Activated CD4-positive, alpha-beta T cell treated with anti-CD3 and anti-CD28 coated beads, Interleukin-2, amount 50 U/mL, for 48 hours (primary cell): ENCODE measurements at regions not wholly inside any gene's neighbourhood (a gene's known extent, or its start where the extent isn't known, plus 50 kb on each side); places are given as distances from the start of the nearest gene placed in this dataset.
"Not testable (repeated sequence)": the region's sequence is repeated elsewhere in the genome, so short reads cannot be mapped to it uniquely, and the experiment has no call there.

Source experiments
- DNase-seq, 2 experiments: peaks; one replicate each; pipeline ENCODE4 v3.0.0-alpha.2; 2020

DNA sequence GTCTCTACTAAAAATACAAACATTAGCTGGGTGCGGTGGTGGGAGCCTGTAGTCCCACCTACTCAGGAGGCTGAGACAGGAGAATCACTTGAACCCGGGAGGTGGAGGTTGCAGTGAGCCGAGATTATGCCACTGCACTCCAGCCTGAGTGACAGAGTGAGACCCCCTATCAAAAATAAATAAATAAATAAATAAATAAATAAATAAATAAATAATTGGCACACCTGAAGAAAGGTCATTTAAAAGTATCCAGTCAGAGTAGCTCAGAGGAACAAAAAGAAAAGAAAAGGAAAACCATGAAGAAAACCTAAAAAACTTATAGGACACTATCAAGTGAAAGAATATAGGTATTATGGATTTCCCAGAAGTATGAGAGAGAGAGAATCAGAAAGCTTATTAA, 330.1 kb upstream of the AR start:
- not testable (repeated sequence) for DNase-seq

DNA sequence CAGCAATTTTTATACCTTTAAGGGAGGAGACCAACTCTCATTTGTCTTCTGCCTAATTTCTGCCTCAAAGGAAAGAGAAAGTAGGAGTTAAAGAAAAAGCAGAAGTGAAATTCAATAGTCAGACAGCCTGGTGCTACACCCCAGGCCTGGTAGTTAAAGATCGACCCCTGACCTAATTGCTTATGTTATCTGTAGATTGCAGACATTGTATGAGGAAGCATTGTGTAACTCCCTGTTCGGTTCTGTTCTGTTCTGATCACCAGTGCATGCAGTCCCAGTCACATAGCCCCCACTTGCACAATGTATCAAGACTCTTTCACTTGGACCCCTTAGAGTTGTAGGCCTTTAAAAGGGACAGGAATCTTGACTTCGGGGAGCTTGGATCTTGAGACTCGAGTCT, 335.9 kb upstream of the AR start:
- no peak for DNase-seq

DNA sequence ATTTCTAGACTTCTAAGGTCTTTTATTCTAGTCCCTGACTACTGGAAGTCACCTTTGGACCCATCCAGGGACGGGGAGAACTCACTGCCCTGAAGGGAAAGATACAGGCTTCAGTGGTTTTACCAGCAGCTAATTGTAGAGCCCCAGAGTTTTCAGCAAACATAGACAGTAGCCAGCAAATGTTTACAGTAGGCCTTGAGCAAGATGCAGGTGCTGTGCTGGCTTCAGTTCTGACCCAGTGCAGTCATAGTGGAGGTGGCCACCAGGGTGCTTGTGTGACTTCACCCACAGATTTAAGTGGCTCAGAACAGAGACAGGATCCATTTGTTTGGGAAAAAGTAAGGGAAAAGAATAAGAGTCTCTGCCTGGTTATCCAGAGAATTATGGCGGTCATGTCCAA, 384.4 kb upstream of the AR start:
- DNase-seq: no peak

DNA sequence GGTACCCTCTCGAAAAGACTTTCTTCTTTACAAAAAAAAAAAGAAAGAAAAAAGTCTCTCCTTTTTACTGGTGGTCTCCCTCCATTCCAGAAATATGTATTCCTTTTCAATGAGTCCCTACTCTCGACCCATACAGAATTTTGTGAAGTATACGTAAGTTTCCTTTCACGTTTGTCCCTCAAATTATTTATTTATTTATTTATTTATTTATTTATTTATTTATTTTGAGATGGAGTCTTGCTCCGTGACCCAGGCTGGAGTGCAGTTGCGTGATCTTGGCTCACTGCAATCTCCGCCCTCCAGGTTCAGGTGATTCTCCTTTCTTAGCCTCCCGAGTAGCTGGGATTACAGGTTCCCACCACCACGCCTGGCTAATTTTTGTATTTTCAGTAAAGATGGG, 429.2 kb upstream of the AR start:
- DNase-seq: no peak

DNA sequence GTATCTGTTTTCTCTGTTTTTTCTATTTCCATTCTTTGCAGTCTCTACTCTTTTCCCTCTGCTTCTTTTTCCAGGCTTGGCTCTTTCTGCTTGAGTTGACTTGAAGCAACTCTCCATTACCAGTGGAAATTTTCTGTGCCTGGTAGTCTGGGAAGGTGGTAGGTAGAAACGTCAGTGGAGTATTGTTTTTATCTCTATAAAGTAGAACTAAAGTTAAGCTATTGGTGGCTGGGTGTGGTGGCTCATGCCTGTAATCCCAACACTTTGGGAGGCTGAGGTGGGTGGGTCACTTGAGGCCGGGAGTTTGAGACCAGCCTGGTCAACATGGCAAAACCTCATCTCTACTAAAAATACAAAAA, 438.1 kb upstream of the AR start:
- DNase-seq: no peak

DNA sequence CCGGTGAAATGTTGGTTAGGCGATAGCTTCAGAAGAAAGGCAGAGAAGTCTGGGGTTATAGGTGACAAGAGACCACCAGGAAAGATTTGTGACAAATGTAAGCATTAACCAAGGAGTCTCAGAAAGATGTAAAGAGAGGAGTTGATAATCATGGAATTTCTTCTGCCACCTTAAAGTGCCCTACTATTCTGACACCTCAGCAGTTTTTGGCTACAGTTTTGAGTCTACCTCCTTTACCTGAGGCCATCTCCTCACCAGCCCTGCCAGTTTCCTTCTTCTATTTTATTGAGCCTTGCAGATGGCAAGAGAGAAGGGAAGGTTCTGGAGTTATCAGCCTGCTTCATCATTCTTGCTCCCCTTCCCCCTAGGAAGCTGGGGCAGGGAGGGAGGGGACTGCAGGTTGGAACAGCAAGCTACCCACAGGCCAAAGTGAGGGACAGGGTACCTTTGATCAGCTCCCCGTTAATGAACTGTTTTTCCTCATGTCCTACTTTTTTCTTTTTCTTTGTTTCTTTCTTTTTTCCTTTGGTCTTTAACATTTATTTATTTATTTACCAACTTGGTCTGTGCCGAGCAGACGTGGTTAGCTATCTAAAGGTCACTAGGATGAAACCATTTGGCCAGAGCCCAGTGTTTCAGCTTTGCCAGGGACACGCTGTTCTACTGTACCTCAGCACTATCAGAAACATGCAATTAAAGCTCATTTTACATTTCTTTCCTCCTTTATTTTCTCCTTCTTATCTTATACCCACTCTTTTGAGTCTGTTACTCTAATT, 438.7 kb upstream of the AR start:
- DNase-seq: no peak

DNA sequence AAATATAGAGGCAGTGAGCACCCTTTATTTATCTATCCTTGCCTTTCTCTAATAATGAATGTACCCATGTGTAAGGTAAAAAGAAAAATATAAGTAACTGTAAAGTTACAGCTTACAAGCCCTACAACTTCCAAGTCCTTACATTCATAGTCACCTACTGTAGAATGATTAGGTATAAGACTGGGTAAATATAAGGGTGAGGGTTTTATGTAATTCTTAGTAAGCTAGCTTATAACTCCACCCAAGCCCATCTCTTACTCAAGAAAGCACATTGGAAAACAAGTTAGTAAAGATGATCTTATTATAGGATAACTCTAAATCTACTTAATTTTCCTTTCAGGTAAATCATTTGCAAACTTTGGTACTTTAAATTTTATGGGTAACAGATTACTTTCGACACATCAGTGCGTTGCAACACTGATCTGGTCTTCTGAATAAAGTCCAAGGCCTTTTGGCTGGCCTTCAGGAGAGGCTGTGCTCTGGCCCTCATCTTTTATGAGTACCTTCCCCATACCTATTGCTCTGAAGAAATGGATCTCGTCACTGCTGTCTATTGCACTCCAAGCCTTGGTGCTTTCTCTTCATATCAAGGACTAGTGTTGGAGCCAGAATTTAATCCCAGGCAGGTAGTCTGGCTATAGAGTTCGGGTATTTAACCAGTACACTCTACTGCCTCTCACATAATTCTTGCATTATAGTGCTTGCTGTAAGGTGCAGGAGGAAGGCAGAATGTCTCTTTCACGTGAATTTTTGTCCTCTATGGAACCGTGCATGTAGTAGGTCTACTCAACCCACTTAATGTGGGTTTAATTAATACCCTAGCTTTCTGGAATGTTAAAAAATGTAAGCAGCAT, 443.6 kb upstream of the AR start:
- no peak for DNase-seq

DNA sequence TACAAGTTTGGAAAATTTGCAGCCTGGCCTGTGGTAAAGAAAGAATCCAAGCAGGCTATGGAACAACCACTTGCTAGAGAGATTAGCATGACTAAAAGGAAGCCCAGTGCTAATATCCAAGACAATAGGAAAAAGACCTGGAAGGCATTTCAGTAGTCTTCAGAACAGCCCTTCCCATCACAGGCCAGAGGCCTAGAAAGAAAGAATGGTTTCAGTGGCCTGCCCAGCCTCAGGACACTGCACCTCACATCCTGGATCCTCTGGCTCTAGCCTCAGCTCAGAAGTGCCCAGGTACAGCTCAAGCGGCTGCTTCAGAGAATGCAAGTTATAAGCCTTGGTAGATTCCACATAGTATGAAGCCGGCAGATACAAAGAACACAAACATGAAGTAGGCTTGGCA, 449.8 kb upstream of the AR start:
- no peak for DNase-seq

DNA sequence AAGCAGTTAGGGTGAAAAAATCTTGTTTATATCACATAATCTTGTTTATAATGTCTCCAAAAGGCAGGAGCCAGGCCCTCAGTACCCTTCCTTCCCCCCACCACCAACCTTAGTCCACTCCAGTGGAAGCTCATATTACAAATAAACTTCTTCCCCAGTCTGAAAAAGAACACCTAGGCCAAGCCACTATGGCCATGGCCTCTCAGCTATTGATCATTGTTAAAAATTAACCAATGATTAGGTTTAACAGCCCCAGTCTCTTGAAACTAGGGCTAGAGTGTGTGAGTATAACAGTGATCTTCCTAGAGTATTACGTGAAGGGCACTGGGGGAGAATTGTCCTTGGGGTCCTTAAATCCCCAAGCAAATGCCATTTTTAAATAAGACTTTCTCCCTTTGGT, 411.9 kb upstream of the EDA2R start:
- DNase-seq: no peak

DNA sequence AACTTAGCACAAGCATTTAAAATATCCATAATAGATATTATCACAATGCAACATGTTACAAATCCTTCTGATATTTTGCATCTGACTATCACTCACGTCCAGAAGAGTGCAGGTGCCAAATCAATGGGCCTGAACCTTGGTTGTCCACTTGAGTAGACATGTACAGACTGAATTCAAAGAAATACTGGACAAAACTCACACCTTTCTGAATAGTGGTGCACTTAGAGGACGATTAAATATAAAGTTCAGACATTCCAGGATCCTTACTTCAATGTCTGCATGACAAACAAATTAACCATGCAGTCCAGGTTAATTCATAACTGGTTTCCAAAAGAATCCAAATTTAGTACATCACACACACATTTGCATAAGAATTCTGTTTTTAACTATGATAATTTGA, 406.0 kb upstream of the EDA2R start:
- DNase-seq: no peak

DNA sequence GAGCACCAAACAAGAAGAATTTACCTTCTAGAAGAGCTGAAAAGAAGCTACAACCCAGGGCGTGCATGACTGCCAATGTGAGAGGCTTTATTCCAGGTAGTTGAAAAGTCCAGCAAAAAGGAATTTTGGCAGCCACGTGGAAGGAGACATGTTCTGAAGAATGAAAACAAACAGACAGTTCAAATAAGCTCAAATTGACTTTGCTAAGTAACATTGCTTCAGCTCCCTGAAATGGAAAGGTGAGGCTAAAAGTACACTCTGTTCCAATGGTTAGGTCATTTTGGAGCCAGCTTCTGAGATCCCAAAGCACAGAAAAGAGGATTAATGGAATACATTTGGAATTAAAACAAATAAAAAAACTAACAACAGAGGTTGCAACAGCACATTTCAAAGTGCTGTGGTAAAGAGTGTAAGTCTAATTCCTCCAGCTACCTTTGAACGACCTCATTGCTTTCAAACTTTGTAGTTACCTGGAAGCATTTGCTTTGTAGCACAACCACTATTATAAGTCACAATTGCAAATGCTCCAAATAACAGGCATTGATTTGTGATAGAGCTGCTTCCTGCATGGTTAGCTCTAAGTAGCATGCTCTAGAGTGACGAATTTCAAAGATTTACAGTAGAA, 405.3 kb upstream of the EDA2R start:
- DNase-seq: no peak

DNA sequence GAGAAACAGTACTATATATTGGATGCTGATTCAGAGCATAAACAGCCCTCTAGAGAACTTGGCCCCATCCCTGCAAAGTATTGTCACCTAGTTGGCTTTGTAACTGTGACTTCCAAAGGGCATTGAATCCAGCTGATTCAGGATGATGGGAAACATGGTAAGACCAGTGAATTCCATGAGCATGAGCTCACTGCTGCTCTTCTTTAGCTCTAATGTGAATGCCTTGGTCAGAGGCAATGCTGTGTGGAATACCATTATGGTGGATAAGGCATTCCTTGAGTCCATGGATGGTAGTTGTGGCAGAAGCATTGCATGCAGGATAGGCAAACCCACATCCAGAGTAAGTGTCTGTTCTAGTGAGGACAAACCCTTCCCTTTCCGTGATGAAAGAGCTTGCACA, 365.6 kb upstream of the EDA2R start:
- DNase-seq: no peak

DNA sequence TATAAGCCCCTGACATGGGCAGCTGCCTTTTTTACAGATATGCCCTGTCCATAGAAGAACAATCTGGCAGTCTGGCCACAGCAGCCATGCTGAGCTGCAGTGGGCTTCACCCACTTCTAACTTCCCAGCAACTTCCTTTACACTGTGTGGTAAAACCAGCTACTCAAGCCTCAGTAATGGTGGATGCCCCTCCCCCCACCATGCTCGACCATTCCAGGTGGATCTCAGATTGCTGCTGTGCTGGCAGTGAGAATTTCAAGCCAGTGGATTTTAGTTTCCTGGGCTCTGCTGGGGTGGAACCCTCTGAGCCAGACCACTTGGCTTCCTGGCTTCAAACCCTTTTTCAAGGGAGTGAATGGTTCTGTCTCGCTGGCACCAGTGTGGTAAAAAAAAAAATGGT, 355.9 kb upstream of the EDA2R start:
- DNase-seq: no peak

DNA sequence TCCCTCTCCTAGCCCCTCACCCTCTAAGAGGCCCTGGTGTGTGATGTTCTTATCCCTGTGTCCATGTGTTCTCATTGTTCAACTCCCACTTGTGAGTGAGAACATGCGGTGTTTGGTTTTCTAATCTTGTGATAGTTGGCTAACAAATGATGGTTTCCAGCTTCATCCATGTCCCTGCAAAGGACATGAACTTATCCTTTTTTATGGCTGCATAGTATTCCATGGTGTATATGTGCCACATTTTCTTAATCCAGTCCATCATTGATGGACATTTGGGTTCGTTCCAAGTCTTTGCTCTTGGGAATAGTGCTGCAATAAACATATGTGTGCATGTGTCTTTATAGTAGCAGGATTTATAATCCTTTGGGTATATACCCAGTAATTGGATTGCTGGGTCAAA, 353.2 kb upstream of the EDA2R start:
- not testable (repeated sequence) for DNase-seq

DNA sequence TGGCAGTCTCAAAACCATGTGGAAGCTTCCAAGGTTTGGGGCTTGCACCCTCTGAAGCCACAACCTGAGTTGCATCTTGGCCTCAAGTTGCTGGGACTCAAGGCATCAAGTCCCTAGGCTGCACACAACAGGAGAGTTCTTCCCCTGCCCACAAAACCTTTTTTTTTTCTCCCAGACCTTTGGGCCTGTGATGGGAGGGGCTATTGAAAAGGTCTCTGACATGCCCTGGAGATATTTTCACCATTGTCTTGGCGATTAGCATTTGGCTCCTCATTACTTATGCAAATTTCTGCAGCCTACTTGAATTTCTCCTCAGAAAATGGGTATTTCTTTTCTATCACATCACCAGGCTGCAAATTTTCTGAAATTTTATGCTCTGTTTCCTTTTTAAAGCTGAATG, 349.5 kb upstream of the EDA2R start:
- no peak for DNase-seq

DNA sequence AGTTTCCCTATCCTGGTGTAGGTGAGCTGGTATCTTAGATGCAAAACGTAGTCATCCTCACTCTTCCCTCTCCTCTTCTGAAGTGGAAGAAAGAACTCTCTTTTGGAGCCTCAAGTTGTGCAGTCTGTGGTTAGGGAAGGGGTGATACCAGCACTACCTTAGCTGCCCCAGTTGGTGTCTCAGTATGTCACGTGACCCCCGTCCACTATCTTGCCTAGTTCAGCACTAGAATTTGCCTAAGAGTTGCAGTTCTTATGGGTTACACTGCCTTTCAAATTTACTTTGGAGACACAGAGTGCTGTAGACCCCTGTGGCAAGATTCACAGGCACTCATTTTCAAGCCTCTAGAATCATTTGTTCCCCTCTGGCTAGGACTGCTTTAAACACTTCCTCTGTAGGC, 322.8 kb upstream of the EDA2R start:
- DNase-seq: no peak

DNA sequence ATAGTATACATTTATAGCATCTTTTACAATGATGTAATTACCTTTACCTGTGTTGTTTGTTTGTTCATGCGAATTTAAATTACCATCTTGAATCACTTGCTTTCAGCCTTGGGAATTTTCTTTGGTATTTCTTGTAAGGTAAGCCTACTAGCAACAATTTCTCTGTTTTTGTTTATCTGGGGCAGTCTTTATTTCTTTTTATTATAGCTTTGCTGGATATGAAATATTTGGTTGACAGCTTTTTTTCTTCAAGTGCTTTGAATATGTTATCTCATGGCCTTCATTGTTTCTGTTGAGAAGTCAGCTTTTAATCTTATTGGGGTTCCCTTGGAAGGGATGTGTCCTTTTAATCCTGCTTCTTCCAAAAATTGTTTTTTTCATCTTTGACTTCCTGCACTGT, 292.8 kb upstream of the EDA2R start:
- DNase-seq: no peak

DNA sequence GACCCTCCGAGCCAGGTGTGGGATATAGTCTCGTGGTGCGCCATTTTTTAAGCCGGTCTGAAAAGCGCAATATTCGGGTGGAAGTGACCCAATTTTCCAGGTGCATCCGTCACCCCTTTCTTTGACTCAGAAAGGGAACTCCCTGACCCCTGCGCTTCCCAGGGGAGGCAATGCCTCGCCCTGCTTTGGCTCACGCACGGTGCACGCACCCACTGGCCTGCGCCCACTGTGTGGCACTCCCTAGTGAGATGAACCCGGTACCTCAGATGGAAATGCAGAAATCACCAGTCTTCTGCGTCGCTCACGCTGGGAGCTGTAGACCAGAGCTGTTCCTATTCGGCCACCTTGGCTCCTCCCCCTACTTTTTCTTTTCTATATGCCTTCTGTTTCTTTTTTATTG, 291.6 kb upstream of the EDA2R start:
- DNase-seq: not testable (repeated sequence)

DNA sequence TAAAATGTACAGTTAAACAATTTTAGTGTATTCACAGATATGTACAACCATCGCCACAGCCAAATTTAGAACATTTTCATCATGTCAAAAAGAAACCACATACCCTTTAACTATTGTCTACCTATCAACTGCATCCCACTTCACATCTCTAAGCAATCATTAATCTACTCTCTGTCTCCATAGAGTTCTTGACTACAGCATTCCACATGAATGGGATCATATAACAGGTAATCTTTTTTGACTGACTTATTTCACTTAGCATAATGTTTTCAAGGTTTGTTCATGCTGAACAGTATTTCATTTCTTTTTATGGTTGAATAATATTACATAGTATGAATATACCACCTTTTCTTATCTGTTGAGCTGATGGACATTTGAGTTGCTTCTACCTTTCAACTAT, 281.4 kb upstream of the EDA2R start:
- no peak for DNase-seq

DNA sequence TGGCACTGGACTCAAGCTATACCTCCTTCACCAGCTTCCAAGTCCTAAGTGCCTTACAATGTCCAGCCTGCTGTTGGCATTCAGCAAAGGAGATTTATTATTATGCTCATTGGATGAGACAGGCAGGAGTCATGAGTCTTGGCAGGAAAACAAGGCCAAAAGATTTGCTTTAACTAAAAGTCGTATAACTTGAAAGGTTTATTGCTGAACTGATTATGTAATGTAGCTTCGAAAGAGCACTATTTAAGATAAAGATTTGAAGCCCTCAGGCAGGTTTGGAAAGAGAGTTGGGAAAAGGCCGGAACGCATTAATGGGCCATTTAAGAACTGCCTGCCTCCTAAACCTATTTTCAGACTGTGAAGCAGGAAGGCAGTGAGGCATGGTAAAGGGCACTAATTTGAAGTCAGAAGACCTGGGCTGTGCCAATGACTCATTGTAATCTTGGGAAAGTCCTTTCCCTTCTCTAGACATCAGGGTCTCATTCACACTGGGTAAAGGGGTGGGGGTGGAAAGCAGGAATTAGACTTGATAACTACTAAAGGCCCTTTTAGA, 280.5 kb upstream of the EDA2R start:
- no peak for DNase-seq

DNA sequence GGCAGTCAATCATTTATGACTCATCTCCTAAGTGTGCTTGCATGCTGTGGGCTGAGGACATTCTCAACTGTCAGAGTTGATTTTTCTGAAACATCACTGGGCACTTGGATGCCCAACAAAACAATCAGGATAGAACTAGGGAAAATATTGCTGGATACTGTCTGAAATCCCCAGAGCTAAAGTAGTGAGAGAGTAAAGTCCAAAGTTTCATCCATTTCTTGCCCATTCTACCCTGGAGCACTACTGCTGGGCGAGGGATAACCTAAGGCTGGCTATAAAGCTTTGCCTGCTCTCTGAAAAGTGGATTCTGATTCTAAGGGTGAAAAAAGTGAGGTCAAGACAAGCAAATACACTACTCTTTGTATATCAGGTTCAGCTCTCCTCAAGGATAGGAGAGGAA, 279.6 kb upstream of the EDA2R start:
- no peak for DNase-seq

DNA sequence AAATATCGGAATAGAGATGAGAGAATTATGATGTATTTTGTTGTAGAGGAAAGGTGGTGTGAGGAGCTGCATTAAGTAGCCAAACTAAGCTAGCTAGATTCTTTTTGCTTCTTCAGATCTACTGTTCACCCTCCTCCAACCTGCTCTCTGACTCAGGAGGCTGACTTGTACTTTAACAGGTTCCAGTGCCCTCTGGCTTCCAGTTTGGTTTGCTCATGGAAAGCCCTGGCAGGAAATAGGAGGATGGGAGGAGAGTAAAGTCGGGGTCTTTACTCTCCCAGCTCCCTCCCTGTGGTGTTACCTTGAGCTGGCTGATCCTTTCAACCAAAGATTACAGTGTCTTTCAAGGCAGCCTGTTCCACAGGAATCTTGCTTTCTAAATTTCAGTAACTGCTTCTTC, 277.0 kb upstream of the EDA2R start:
- no peak for DNase-seq

DNA sequence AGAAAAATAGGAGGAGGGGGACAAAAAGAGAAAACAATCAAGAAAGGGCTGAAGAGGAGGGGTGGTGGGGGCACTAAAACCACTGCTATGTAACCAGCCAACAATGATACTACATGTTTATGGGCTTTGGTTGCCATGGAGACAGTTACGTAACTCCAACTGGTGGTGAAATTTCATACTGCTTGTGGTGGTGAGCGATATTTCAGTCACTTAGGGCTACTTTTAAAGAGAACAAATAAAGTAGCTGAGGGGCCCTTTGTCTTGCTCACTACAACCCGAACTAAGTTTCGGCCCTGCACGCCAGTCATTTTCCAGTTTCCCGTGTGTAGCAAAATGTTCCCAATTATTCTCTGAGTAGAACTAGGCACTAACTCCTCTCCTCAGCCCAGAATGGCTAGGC, 275.2 kb upstream of the EDA2R start:
- DNase-seq: no peak

DNA sequence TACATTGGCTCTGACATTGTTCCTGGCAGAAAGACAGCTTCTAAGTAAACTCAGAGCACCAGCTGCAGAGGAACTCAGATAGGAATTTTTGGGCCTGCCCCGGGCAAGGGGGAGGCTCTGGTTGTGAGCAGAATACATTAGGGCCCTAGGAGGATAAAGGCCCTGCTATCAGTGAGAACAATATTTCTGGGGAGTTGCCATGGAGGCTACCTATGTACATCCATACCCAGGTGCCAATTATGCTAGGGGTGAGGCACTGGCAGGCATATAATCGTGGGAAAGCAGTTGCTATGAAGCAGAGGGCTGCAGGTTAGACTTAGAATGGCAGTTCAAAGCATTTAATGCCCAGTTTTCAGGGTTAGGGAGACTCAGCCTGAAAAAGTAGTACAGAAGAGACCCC, 273.5 kb upstream of the EDA2R start:
- DNase-seq: no peak
